Smooth muscle cell (in vitro differentiated cells): ENCODE measurements at regions not wholly inside any gene's neighbourhood (a gene's known extent, or its start where the extent isn't known, plus 50 kb on each side); places are given as distances from the start of the nearest gene placed in this dataset.

ENCODE experiments used
- DNase-seq: peaks from one replicate; lab custom pipeline; 2025; ENCODE audit not compliant: unreplicated experiment; lab: John Stamatoyannopoulos, UW
- H2AFZ ChIP-seq: fragments of 200-600 bp; sonication (generic); 2 replicates; pipeline ENCODE4 v1.6.0; 2016; ENCODE audit warnings: antibody characterized with exemption, low read depth, mild to moderate bottlenecking
- H3F3A ChIP-seq: fragments of 200-600 bp; sonication (generic); 2 replicates; pipeline ENCODE4 v1.6.0; 2017; ENCODE audit warnings: antibody characterized with exemption, low read depth
- H3K27ac ChIP-seq: fragments of 200-600 bp; sonication (generic); 2 replicates; pipeline ENCODE4 v1.5.1; 2016; ENCODE audit warnings: low read depth, mild to moderate bottlenecking
- H3K27me3 ChIP-seq: fragments of 200-600 bp; sonication (generic); 2 replicates; pipeline ENCODE4 v1.6.1; 2016; ENCODE audit warnings: low read depth, mild to moderate bottlenecking
- H3K36me3 ChIP-seq: fragments of 200-600 bp; sonication (generic); 2 replicates; pipeline ENCODE4 v1.5.1; 2016; ENCODE audit warnings: low read depth
- H3K4me1 ChIP-seq: fragments of 200-600 bp; sonication (generic); 2 replicates; pipeline ENCODE4 v1.5.1; 2016; ENCODE audit warnings: low read depth
- H3K4me2 ChIP-seq: fragments of 200-600 bp; sonication (generic); 2 replicates; pipeline ENCODE4 v1.6.0; 2016; ENCODE audit warnings: mild to moderate bottlenecking
- H3K4me3 ChIP-seq: fragments of 200-600 bp; sonication (generic); 2 replicates; pipeline ENCODE4 v1.5.1; 2016; ENCODE audit warnings: mild to moderate bottlenecking
- H3K79me2 ChIP-seq: fragments of 200-600 bp; sonication (generic); 2 replicates; pipeline ENCODE4 v1.6.0; 2016; ENCODE audit warnings: low read depth, mild to moderate bottlenecking
- H3K9ac ChIP-seq: fragments of 200-600 bp; sonication (generic); 2 replicates; pipeline ENCODE4 v1.6.0; 2016; ENCODE audit warnings: low read depth
- H3K9me3 ChIP-seq: fragments of 200-600 bp; sonication (generic); replicated peaks from 2 replicates; pipeline ENCODE4 v1.5.1; 2016; ENCODE audit warnings: low read depth
- H4K20me1 ChIP-seq: fragments of 200-600 bp; sonication (generic); 2 replicates; pipeline ENCODE4 v1.6.0; 2016; ENCODE audit warnings: low read depth
- CTCF ChIP-seq: fragments of 200-600 bp; sonication (generic); IDR thresholded peaks from 2 replicates; pipeline ENCODE4 v1.5.1; 2017; ENCODE audit warnings: borderline replicate concordance, mild to moderate bottlenecking, antibody characterized with exemption; ENCODE audit not compliant: insufficient read depth, poor library complexity, severe bottlenecking
- WGBS: methylation state at CpG from one replicate; pipeline ENCODE4 v1.1.7; 2016; ENCODE audit warnings: low lambda C conversion rate; 5-methylcytosine and 5-hydroxymethylcytosine counted together

GRCh38 chr6:113111550-113111949 lies 745.6 kb upstream of the MARCKS start:
- Histone ChIP-seq H3K4me3 (no peak overlapping the region), H3K27ac (no peak overlapping the region), H3K4me2 (no peak overlapping the region), H4K20me1 (no peaks in the 10 kb centered on the region), H3K36me3 (peaks cover 6% of the 10 kb centered on the region), H3K4me1 (no peaks in the 10 kb centered on the region), H2AFZ (no peak overlapping the region), H3K9me3 (peaks cover 8% of the 10 kb centered on the region), H3K9ac (no peak overlapping the region), H3F3A (peaks cover 3% of the 10 kb centered on the region), H3K79me2 (no peaks in the 10 kb centered on the region), H3K27me3 (no peaks in the 10 kb centered on the region)
- 100% methylated on average over 2 of the region's 2 CpGs for WGBS
- no peak for TF ChIP-seq CTCF
- DNase-seq = no peak

- no peak for DNase-seq
- peaks cover 6% of the 10 kb centered on the region for H3K36me3 ChIP-seq
- no peak overlapping the region for H3K27ac ChIP-seq
- no peak overlapping the region for H3K9ac ChIP-seq
- 26% methylated on average over 2 of the region's 2 CpGs for WGBS
- no peak overlapping the region for H3K4me3 ChIP-seq
- peak overlapping the region; percentile 76 for H2AFZ ChIP-seq
- no peaks in the 10 kb centered on the region for H3K4me1 ChIP-seq
- peaks cover 8% of the 10 kb centered on the region for H3K9me3 ChIP-seq
- H4K20me1 ChIP-seq = no peaks in the 10 kb centered on the region
- no peak overlapping the region for H3K4me2 ChIP-seq
- no peaks in the 10 kb centered on the region for H3K27me3 ChIP-seq
- no peaks in the 10 kb centered on the region for H3K79me2 ChIP-seq
- H3F3A ChIP-seq = peaks cover 3% of the 10 kb centered on the region
- no peak for TF ChIP-seq CTCF
These were observed 745.1 kb upstream of the MARCKS start for GRCh38 chr6:113112086-113112485.

DNA sequence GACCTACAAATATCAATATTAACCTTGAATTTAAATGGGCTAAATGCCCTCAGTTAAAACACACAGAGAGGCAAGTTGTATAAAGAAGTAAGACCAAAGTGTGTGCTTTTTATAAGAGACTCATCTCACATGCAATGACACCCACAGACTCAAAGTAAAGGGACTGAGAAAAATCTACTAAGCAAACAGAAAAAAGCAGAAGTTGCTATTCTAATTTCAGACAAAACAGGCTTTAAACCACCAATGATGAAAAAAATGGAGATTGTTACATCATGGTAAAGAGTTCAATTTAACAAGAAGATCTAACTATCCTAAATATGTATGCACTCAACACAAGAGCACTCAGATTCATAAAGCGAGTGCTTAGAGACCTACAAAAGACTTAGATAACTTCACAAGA lies 741.9 kb upstream of the MARCKS start:
- no peaks in the 10 kb centered on the region for H3K27me3 ChIP-seq
- no peak for TF ChIP-seq CTCF
- H3K4me2 ChIP-seq = no peak overlapping the region
- no peak for DNase-seq
- no peak overlapping the region for H3K9ac ChIP-seq
- peak overlapping the region; percentile 57 for H2AFZ ChIP-seq
- no peak overlapping the region for H3K4me3 ChIP-seq
- H3K79me2 ChIP-seq = no peaks in the 10 kb centered on the region
- H3F3A ChIP-seq = peaks cover 12% of the 10 kb centered on the region
- 92% methylated on average over 1 of the region's 1 CpG for WGBS
- peaks cover 9% of the 10 kb centered on the region for H3K9me3 ChIP-seq
- no peaks in the 10 kb centered on the region for H3K36me3 ChIP-seq
- no peak overlapping the region for H3K27ac ChIP-seq
- H3K4me1 ChIP-seq = peaks cover 4% of the 10 kb centered on the region
- H4K20me1 ChIP-seq = no peaks in the 10 kb centered on the region

GRCh38 chr6:113120224-113120581 lies 736.9 kb upstream of the MARCKS start:
- peak overlapping the region; percentile 89 for H3K27ac ChIP-seq
- H3K9me3 ChIP-seq = peaks cover 9% of the 10 kb centered on the region
- peak overlapping the region; percentile 69 for H3K4me2 ChIP-seq
- H3K9ac ChIP-seq = peak overlapping the region; percentile 1
- H3K27me3 ChIP-seq = no peaks in the 10 kb centered on the region
- H3K36me3 ChIP-seq = no peaks in the 10 kb centered on the region
- TF ChIP-seq CTCF = no peak
- H3K4me1 ChIP-seq = peaks cover 26% of the 10 kb centered on the region
- H3K79me2 ChIP-seq = no peaks in the 10 kb centered on the region
- no peak for DNase-seq
- WGBS = 2% methylated on average over 2 of the region's 2 CpGs
- peaks cover 18% of the 10 kb centered on the region for H3F3A ChIP-seq
- H4K20me1 ChIP-seq = no peaks in the 10 kb centered on the region
- no peak overlapping the region for H2AFZ ChIP-seq
- no peak overlapping the region for H3K4me3 ChIP-seq
